ENCODE measurements at regions not wholly inside any gene's neighbourhood (a gene's known extent, or its start where the extent isn't known, plus 50 kb on each side); places are given as distances from the start of the nearest gene placed in this dataset.

- intact Hi-C loops (cut with DNase I) = no loop called here
- no peak for ATAC-seq
Measured at GRCh38 chr20:24203526-24204183, 215.1 kb upstream of the GGTLC1 start.

GRCh38 chr20:24199501-24199900, 210.9 kb upstream of the GGTLC1 start:
- no peak for TF ChIP-seq CTCF (IDR thresholded peaks at IDR 0.05)
- WGBS, 2 donors = 61 to 76% methylated on average over 6 of the region's 6 CpGs
- H3K9me3 ChIP-seq = no peaks in the 10 kb centered on the region
- intact Hi-C loops (cut with DNase I) = no loop called here
- ATAC-seq = no peak
- H3K27me3 ChIP-seq = no peaks in the 10 kb centered on the region
- no peaks in the 10 kb centered on the region for H3K36me3 ChIP-seq
- no peak for DNase-seq
- no peak overlapping the region for H3K27ac ChIP-seq
- FAIRE-seq = no peak
- no peak overlapping the region for H3K4me3 ChIP-seq
- H3K4me1 ChIP-seq = no peaks in the 10 kb centered on the region

More at GRCh38 chr20:24203526-24204183, 215.1 kb upstream of the GGTLC1 start:
- FAIRE-seq = no peak
- H3K27me3 ChIP-seq = no peaks in the 10 kb centered on the region
- H3K4me1 ChIP-seq = no peaks in the 10 kb centered on the region
- WGBS, 2 donors = 56 to 67% methylated on average over 7 of the region's 7 CpGs
- no peak overlapping the region for H3K4me3 ChIP-seq
- H3K9me3 ChIP-seq = no peaks in the 10 kb centered on the region
- no peak for TF ChIP-seq CTCF (IDR thresholded peaks at IDR 0.05)
- no peak overlapping the region for H3K27ac ChIP-seq
- no peak for DNase-seq
- H3K36me3 ChIP-seq = no peaks in the 10 kb centered on the region

GRCh38 chr20:24194143-24194542, 205.6 kb upstream of the GGTLC1 start:
- no peaks in the 10 kb centered on the region for H3K27me3 ChIP-seq
- no peaks in the 10 kb centered on the region for H3K4me1 ChIP-seq
- WGBS, 2 donors = 82 to 89% methylated on average over 3 of the region's 3 CpGs
- H3K9me3 ChIP-seq = no peaks in the 10 kb centered on the region
- FAIRE-seq (no peak), DNase-seq (no peak), ATAC-seq (no peak)
- H3K36me3 ChIP-seq = no peaks in the 10 kb centered on the region
- no peak overlapping the region for H3K4me3 ChIP-seq
- intact Hi-C loops (cut with DNase I) = no loop called here
- TF ChIP-seq CTCF (IDR thresholded peaks at IDR 0.05) = no peak
- no peak overlapping the region for H3K27ac ChIP-seq

GRCh38 chr20:24190905-24191304, 202.3 kb upstream of the GGTLC1 start:
- Histone ChIP-seq H3K4me3 (no peak overlapping the region), H3K36me3 (no peaks in the 10 kb centered on the region), H3K27ac (no peak overlapping the region), H3K9me3 (peaks cover 0 to 7% (median 0%) of the 10 kb centered on the region in 4 donors), H3K4me1 (no peaks in the 10 kb centered on the region), H3K27me3 (no peaks in the 10 kb centered on the region)
- DNase-seq (no peak), ATAC-seq (no peak), FAIRE-seq (no peak)
- no peak for TF ChIP-seq CTCF (IDR thresholded peaks at IDR 0.05)
- intact Hi-C loops (cut with DNase I) = no loop called here
- 85 to 95% methylated on average over 1 of the region's 1 CpG for WGBS, 2 donors

GRCh38 chr20:24185791-24186190, 197.2 kb upstream of the GGTLC1 start:
- DNase-seq (no peak), ATAC-seq (no peak), FAIRE-seq (no peak)
- intact Hi-C loops (cut with DNase I) = no loop called here
- no peak overlapping the region for H3K4me3 ChIP-seq
- H3K9me3 ChIP-seq = peaks cover 0 to 7% (median 0%) of the 10 kb centered on the region in 4 donors
- H3K4me1 ChIP-seq = no peaks in the 10 kb centered on the region
- no peaks in the 10 kb centered on the region for H3K27me3 ChIP-seq
- no peak for TF ChIP-seq CTCF (IDR thresholded peaks at IDR 0.05)
- no peaks in the 10 kb centered on the region for H3K36me3 ChIP-seq
- H3K27ac ChIP-seq = no peak overlapping the region
